CD14-positive monocyte (primary cell): ENCODE measurements at regions not wholly inside any gene's neighbourhood (a gene's known extent, or its start where the extent isn't known, plus 50 kb on each side); places are given as distances from the start of the nearest gene placed in this dataset.

ENCODE experiments used
- DNase-seq, 3 donors: peaks; one replicate each; pipeline ENCODE4 v3.0.0-alpha.2; 2011 to 2022
- H2AFZ ChIP-seq: 2 replicates; pipeline ENCODE4 v1.6.0; 2012; ENCODE audit warnings: mild to moderate bottlenecking, low read depth, low read length, inconsistent platforms; ENCODE audit not compliant: insufficient read depth, poor library complexity, severe bottlenecking
- H3K27ac ChIP-seq, 2 donors: 1 replicate in 1 of 2; 2 replicates in 1 of 2; pipeline ENCODE4 v1.5.1; 2012 to 2013; ENCODE audit warnings: low read length in 2 of 2, control low read depth in 1 of 2, inconsistent platforms in 1 of 2, low read depth in 1 of 2, mild to moderate bottlenecking in 1 of 2
- H3K27me3 ChIP-seq, 2 donors: one replicate each; pipeline versions ENCODE4 v1.6.0 to v1.6.1; 2011 to 2013; ENCODE audit warnings: low read length in 2 of 2; ENCODE audit not compliant: control insufficient read depth in 2 of 2, insufficient read depth in 2 of 2
- H3K36me3 ChIP-seq, 2 donors: replicated peaks in 1 of 2; 1 replicate in 1 of 2; 2 replicates in 1 of 2; pipeline versions ENCODE4 v1.5.1 to v1.6.1; 2012 to 2013; ENCODE audit warnings: low read length in 2 of 2, control low read depth in 1 of 2, inconsistent platforms in 1 of 2, mild to moderate bottlenecking in 1 of 2; ENCODE audit not compliant: insufficient read depth in 2 of 2, control insufficient read depth in 1 of 2
- H3K4me1 ChIP-seq, 2 donors: 1 replicate in 1 of 2; 2 replicates in 1 of 2; pipeline versions ENCODE4 v1.5.1 to v1.6.1; 2012 to 2013; ENCODE audit warnings: low read length in 2 of 2, control low read depth in 1 of 2, inconsistent platforms in 1 of 2, mild to moderate bottlenecking in 1 of 2, moderate library complexity in 1 of 2; ENCODE audit not compliant: insufficient read depth in 2 of 2, control insufficient read depth in 1 of 2
- H3K4me2 ChIP-seq: replicated peaks from 2 replicates; pipeline ENCODE3; 2012; ENCODE audit warnings: low read length, moderate library complexity, mild to moderate bottlenecking; ENCODE audit not compliant: poor library complexity, severe bottlenecking; ENCODE audit errors: extremely low read depth
- H3K4me3 ChIP-seq, 3 experiments: fragments of 200-600 bp in 1 of 3; sonication (generic) in 1 of 3; replicated peaks in 1 of 3; 1 replicate in 2 of 3; 2 replicates in 1 of 3; pipeline ENCODE4 v1.5.1; 2011 to 2013; ENCODE audit warnings: low read length in 3 of 3, mild to moderate bottlenecking in 3 of 3, control low read depth in 2 of 3, low read depth in 2 of 3, inconsistent platforms in 1 of 3, moderate library complexity in 1 of 3
- H3K79me2 ChIP-seq: 2 replicates; pipeline ENCODE4 v1.6.0; 2012; ENCODE audit warnings: mild to moderate bottlenecking, control low read depth, inconsistent platforms, low read length, moderate library complexity; ENCODE audit not compliant: insufficient read depth
- H3K9ac ChIP-seq: 2 replicates; pipeline ENCODE4 v1.6.0; 2017; ENCODE audit warnings: low read length, mild to moderate bottlenecking; ENCODE audit not compliant: insufficient read depth, poor library complexity, severe bottlenecking
- H3K9me3 ChIP-seq, 2 donors: replicated peaks in 1 of 2; 1 replicate in 1 of 2; 2 replicates in 1 of 2; pipeline versions ENCODE4 v1.5.1 to v1.6.1; 2012 to 2013; ENCODE audit warnings: low read length in 2 of 2, control low read depth in 1 of 2; ENCODE audit not compliant: control insufficient read depth in 1 of 2, insufficient read depth in 1 of 2
- H4K20me1 ChIP-seq: 2 replicates; pipeline ENCODE4 v1.6.0; 2012; ENCODE audit warnings: mild to moderate bottlenecking, low read length, control low read depth, moderate library complexity; ENCODE audit not compliant: insufficient read depth
- H3K27ac Mint-ChIP-seq, 7 donors: one replicate each; pipeline ENCODE4 v1.8.0; 2020; ENCODE audit warnings: mild to moderate bottlenecking in 7 of 7, mixed read lengths in 7 of 7, moderate library complexity in 6 of 7, inconsistent platforms in 2 of 7
- H3K27me3 Mint-ChIP-seq, 3 donors: one replicate each; pipeline ENCODE4 v1.8.0; 2021 to 2022; ENCODE audit warnings: low read depth in 3 of 3, mild to moderate bottlenecking in 3 of 3, mixed read lengths in 3 of 3, moderate library complexity in 3 of 3, inconsistent platforms in 1 of 3
- H3K36me3 Mint-ChIP-seq, 2 donors: one replicate each; pipeline ENCODE4 v1.8.0; 2020; ENCODE audit warnings: mixed read lengths in 2 of 2, inconsistent platforms in 1 of 2, mild to moderate bottlenecking in 1 of 2
- H3K4me1 Mint-ChIP-seq: one replicate; pipeline ENCODE4 v1.8.0; 2020; ENCODE audit warnings: mild to moderate bottlenecking, mixed read lengths
- H3K4me3 Mint-ChIP-seq, 2 donors: one replicate each; pipeline ENCODE4 v1.8.0; 2020; ENCODE audit warnings: mild to moderate bottlenecking in 2 of 2, mixed read lengths in 2 of 2, moderate library complexity in 1 of 2
- H3K9me3 Mint-ChIP-seq, 7 donors: one replicate each; pipeline ENCODE4 v1.8.0; 2020 to 2022; ENCODE audit warnings: mixed read lengths in 7 of 7, mild to moderate bottlenecking in 6 of 7, moderate library complexity in 6 of 7, inconsistent platforms in 2 of 7
- CTCF ChIP-seq: fragments of 200-600 bp; IDR thresholded peaks from one replicate; pipeline ENCODE4 v1.8.0; 2022; ENCODE audit warnings: antibody characterized with exemption, mild to moderate bottlenecking
- WGBS: methylation state at CpG from one replicate; pipeline ENCODE4 v1.1.5; 2013; ENCODE audit warnings: missing lambda C conversion rate; ENCODE audit not compliant: insufficient coverage; 5-methylcytosine and 5-hydroxymethylcytosine counted together
- intact Hi-C, 2 donors: fragments of 100-400 bp; cut with micrococcal nuclease; formaldehyde crosslinking; loops; one replicate each; pipeline versions ENCODE4 v1.15.0 to v1.15.1; 2023

GRCh38 chr2:51293566-51294200 lies 261.8 kb upstream of the NRXN1 start:
- Mint-ChIP-seq H3K27ac (no peak overlapping the region), H3K36me3 (no peaks in the 10 kb centered on the region), H3K4me3 (no peak overlapping the region), H3K27me3 (no peaks in the 10 kb centered on the region), H3K4me1 (no peaks in the 10 kb centered on the region), H3K9me3 (peaks cover 0 to 3% (median 2%) of the 10 kb centered on the region in 7 donors)
- no peak for TF ChIP-seq CTCF
- H3K27ac ChIP-seq, result no peak overlapping the region
- no CpG with 5 or more reads among the region's 5 CpGs for WGBS
- intact Hi-C loops, result no loop called here
- H3K79me2 ChIP-seq, result no peaks in the 10 kb centered on the region
- H3K9me3 ChIP-seq, result no peaks in the 10 kb centered on the region
- no peaks in the 10 kb centered on the region for H3K4me1 ChIP-seq
- no peak for DNase-seq
- no peak overlapping the region for H2AFZ ChIP-seq
- H4K20me1 ChIP-seq, result no peaks in the 10 kb centered on the region
- no peak overlapping the region for H3K9ac ChIP-seq
- H3K4me3 ChIP-seq, result no peak overlapping the region
- no peak overlapping the region for H3K4me2 ChIP-seq
- no peaks in the 10 kb centered on the region for H3K36me3 ChIP-seq
- no peaks in the 10 kb centered on the region for H3K27me3 ChIP-seq

GRCh38 chr2:51291762-51292551 lies 260.0 kb upstream of the NRXN1 start:
- Mint-ChIP-seq H3K27ac (no peak overlapping the region), H3K36me3 (no peaks in the 10 kb centered on the region), H3K4me3 (no peak overlapping the region), H3K4me1 (no peaks in the 10 kb centered on the region), H3K27me3 (no peaks in the 10 kb centered on the region), H3K9me3 (peaks cover 0 to 3% (median 2%) of the 10 kb centered on the region in 7 donors)
- 80% methylated on average over 1 of the region's 5 CpGs for WGBS
- no peak overlapping the region for H3K27ac ChIP-seq
- H3K4me3 ChIP-seq, result no peak overlapping the region
- no peak for TF ChIP-seq CTCF
- no peaks in the 10 kb centered on the region for H3K4me1 ChIP-seq
- H3K9ac ChIP-seq, result no peak overlapping the region
- H3K36me3 ChIP-seq, result no peaks in the 10 kb centered on the region
- no peaks in the 10 kb centered on the region for H3K9me3 ChIP-seq
- no peaks in the 10 kb centered on the region for H4K20me1 ChIP-seq
- H3K4me2 ChIP-seq, result no peak overlapping the region
- no peak overlapping the region for H2AFZ ChIP-seq
- DNase-seq, result no peak
- H3K27me3 ChIP-seq, result no peaks in the 10 kb centered on the region
- intact Hi-C loops, result no loop called here
- H3K79me2 ChIP-seq, result no peaks in the 10 kb centered on the region
